ENCODE measurements at regions not wholly inside any gene's neighbourhood (a gene's known extent, or its start where the extent isn't known, plus 50 kb on each side); places are given as distances from the start of the nearest gene placed in this dataset.

DNA sequence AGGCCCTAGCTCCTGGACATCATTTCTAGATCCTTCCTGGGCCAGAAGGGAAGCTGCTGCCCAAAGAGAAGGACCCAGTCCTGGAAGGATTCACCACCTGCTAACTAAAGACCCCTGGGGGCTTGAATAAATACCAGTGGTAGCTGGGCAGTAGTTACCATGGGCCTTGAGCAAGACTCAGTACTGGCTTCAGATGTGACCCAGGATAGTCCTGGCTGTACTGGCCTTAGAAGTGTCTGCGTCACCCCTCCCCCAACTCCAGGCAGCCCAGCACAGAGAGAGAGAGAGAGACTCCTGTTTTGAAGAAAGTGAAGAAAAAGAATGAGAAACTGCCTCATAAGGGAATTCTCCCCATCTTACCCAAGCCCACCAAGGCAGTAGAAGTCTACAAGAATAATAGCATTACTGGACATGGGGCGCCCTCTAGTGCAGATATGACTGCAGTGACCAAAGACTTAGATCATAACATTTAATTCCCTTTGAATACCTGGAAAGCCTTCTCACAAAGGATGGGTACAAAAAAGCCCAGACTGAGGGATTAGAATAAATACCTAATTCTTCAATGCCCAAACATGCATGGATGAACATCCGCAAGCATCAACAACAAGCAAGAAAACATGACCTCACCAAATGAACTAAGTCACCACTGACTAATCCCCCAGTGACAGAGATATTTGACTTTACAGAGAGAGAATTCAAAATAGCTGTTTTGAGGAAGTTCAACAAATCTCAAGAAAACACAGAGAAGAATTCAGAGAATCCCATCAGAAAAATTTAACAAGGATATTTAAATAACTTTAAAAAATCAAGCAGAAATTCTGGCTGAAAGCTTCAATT, 171.8 kb downstream of the HNRNPD start:
- no peak overlapping the region for H3K27ac ChIP-seq
- TF ChIP-seq, protein P1, sequence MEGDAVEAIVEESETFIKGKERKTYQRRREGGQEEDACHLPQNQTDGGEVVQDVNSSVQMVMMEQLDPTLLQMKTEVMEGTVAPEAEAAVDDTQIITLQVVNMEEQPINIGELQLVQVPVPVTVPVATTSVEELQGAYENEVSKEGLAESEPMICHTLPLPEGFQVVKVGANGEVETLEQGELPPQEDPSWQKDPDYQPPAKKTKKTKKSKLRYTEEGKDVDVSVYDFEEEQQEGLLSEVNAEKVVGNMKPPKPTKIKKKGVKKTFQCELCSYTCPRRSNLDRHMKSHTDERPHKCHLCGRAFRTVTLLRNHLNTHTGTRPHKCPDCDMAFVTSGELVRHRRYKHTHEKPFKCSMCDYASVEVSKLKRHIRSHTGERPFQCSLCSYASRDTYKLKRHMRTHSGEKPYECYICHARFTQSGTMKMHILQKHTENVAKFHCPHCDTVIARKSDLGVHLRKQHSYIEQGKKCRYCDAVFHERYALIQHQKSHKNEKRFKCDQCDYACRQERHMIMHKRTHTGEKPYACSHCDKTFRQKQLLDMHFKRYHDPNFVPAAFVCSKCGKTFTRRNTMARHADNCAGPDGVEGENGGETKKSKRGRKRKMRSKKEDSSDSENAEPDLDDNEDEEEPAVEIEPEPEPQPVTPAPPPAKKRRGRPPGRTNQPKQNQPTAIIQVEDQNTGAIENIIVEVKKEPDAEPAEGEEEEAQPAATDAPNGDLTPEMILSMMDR (IDR thresholded peaks at IDR 0.05): peak; percentile 84
- no peak for TF ChIP-seq ZFX (IDR thresholded peaks at IDR 0.05; ENCODE audit: borderline replicate concordance)

DNA sequence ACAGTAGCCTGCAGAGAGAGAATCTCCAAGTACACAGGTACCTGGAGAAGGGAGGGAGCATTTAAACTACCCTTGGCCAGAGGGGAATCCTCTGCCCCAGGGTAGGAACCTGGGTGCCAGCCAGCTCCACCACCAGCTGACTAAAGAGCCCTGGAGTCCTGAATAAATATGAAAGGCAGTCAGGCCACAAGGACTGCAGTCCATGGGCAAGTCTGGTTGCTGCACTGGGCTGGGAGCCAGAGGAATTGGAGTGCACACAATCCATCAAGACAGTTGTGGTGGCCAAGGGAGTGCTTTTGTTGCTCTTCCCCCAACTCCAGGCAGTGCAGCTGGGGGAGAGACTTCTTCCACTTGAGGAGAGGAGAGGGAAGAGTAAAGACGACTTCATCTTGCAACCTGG, 172.5 kb downstream of the HNRNPD start:
- TF ChIP-seq, protein P1 (IDR thresholded peaks at IDR 0.05): no peak
- no peak for TF ChIP-seq ZFX (IDR thresholded peaks at IDR 0.05; ENCODE audit: borderline replicate concordance)
- H3K27ac ChIP-seq: no peak overlapping the region

DNA sequence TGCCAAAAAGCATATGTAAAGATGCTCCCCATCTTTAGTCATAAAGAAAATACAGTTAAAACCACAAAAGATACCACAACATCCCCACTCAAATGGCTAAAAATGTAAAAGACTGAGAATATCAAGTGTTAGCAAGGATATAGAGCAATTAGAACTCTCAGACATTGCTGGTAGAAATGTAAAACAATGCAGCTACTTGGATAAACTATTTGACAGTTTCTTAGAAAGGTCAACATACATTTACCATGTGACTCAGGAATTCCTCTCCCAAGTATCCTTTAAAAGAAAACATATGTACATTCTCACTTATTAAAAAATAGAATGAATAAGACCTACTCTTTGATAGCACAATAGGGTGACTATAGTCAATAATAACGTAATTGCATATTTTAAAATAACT, 173.7 kb downstream of the HNRNPD start:
- TF ChIP-seq, protein P1 (IDR thresholded peaks at IDR 0.05): no peak
- TF ChIP-seq ZFX (IDR thresholded peaks at IDR 0.05; ENCODE audit: borderline replicate concordance): no peak
- no peak overlapping the region for H3K27ac ChIP-seq

DNA sequence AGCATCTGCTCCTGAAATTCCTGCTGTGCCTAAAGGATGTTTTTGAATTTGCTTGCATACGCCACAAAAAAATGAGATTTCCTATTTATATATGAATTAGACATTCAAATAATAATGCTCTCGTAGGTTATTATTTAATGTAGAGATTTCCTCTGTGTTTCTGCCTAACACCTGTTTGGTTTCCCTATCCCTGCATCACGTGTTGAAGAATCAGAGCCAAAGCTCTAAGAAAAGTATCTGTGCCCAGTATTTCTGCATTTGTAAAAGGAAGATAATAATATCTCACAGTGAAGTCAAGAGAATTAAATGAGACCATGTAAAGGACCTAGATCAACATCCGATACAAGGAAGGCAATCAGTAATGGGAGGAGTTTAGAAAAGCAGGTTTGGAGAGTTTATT, 179.5 kb downstream of the HNRNPD start:
- TF ChIP-seq, protein P1 (IDR thresholded peaks at IDR 0.05): no peak
- TF ChIP-seq ZFX (IDR thresholded peaks at IDR 0.05; ENCODE audit: borderline replicate concordance): no peak
- H3K27ac ChIP-seq: no peak overlapping the region

DNA sequence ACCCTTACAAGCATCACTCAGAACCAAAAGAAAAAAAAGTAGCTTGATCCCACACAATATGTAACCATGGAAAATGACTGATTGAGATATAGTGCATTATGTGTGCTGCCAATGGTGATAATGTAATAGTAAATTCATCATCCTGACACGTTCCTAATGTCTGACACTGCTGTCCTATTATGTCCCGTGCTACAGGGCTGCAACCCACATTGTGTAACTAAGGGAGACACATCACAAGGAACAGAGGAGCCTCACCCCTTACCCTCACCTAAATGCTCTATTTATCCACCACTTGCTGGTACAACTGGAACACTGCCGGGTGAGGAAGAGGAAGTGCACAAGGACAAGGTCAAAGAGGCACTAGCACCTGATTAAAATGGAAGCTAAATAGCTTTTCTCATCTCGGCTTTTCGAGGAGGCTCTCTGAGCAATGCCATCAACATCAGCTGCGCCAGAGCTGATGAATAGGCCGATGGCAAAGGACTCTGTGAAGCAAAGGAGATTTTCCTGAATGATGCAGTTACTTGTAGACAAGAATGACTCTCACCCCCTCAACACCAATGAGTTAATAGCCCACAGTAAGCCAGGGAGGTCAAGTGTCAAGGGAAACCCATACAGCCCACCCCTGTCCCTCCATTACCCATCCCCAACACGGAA, 181.6 kb downstream of the HNRNPD start:
- no peak overlapping the region for H3K27ac ChIP-seq
- no peak for TF ChIP-seq ZFX (IDR thresholded peaks at IDR 0.05; ENCODE audit: borderline replicate concordance)
- TF ChIP-seq, protein P1 (IDR thresholded peaks at IDR 0.05): no peak

DNA sequence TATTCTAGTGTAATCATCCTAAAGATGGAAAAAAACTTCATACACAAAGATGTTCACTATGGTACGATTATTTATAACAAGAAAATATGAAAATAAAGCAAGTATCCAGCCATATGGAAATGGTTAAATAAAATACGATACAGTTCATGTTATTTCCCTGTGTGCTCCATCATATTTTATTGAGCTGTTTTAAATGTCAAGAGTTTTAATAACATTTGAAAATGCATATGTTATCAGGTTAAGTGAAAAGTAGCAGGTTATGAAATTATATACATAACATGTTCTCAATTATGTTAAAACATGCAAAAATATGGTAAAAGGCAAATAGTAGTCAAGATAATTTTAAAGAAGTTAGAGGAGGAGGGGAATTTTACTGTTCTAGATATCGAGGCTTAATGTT, 192.0 kb downstream of the HNRNPD start:
- H3K27ac ChIP-seq: no peak overlapping the region
- no peak for TF ChIP-seq ZFX (IDR thresholded peaks at IDR 0.05; ENCODE audit: borderline replicate concordance)
- TF ChIP-seq, protein P1 (IDR thresholded peaks at IDR 0.05): no peak

DNA sequence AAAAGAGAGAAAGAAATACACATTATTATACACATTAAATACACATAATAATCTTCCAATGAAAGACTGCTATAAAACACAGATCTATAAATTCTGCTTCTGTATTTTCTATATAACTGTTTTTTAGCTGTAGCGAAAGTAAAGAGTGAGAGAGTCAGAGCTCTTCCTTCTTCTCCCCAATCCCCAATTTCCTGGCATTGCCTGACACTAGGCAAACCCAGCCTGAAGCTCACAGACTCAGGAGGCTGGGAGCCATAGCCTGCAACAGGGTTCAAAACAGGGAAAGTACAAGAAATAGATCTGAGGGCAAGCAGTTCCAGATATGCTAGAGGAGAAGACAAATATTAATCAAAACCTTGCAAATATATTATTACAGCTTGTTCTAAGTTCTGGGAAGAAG, 201.6 kb downstream of the HNRNPD start:
- TF ChIP-seq, protein P1 (IDR thresholded peaks at IDR 0.05): no peak
- no peak for TF ChIP-seq ZFX (IDR thresholded peaks at IDR 0.05; ENCODE audit: borderline replicate concordance)
- no peak overlapping the region for H3K27ac ChIP-seq

All from 22Rv1 (cell line).